Uterus (tissue), 2 donors: ENCODE measurements at regions not wholly inside any gene's neighbourhood (a gene's known extent, or its start where the extent isn't known, plus 50 kb on each side); places are given as distances from the start of the nearest gene placed in this dataset.

Experiments used
- CTCF ChIP-seq, 4 experiments: fragments of 200-600 bp in 2 of 4; fragments of 450-650 bp in 2 of 4; sonication (generic) in 2 of 4; IDR thresholded peaks; one replicate each; pipeline ENCODE4 v1.5.1; 2016 to 2019; ENCODE audit warnings: antibody characterized with exemption in 4 of 4, mild to moderate bottlenecking in 2 of 4, moderate library complexity in 1 of 4
- POLR2A ChIP-seq, 2 donors: fragments of 450-650 bp; IDR thresholded peaks; one replicate each; pipeline ENCODE4 v1.6.1; 2016; ENCODE audit warnings: antibody characterized with exemption in 2 of 2, mild to moderate bottlenecking in 1 of 2, moderate library complexity in 1 of 2

- no peak for TF ChIP-seq CTCF (IDR thresholded peaks at IDR 0.05)
- TF ChIP-seq POLR2A (IDR thresholded peaks at IDR 0.05): no peak
Observed at GRCh38 chr7:39811161-39811614, 138.9 kb upstream of the CDK13 start.
